NCI-H446 (cell line): ENCODE measurements at regions not wholly inside any gene's neighbourhood (a gene's known extent, or its start where the extent isn't known, plus 50 kb on each side); places are given as distances from the start of the nearest gene placed in this dataset.
"Not testable (repeated sequence)": the region's sequence is repeated elsewhere in the genome, so short reads cannot be mapped to it uniquely, and the experiment has no call there.

Experiments used
- DNase-seq, 2 experiments: peaks; one replicate each; lab custom pipeline; 2025; lab: John Stamatoyannopoulos, UW

- DNase-seq = no peak
Measured at GRCh38 chr7:65800890-65801341, 72.0 kb upstream of the VKORC1L1 start.

DNA sequence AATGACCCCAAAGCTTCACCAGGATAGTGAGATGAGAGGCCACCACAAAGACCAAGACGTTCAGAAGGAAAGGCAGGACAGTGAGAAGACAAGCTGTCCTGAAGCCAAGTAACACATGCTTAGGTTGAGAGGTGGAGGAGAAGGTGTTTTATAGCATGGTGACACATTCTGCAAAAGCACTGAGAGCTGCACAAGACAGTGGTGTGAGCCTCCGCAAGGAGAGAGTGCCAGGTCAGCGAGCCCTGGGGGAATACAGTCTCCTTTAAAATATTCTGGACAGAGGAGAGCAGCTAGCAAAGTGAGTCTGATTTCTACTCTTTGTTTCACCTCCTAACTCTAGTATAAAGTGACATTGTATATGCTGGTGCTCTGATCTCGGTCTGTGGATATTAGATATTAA is 68.0 kb upstream of the VKORC1L1 start:
- DNase-seq = no peak

- not testable (repeated sequence) for DNase-seq
Measured at GRCh38 chr7:65807067-65807466, 65.8 kb upstream of the VKORC1L1 start.

DNA sequence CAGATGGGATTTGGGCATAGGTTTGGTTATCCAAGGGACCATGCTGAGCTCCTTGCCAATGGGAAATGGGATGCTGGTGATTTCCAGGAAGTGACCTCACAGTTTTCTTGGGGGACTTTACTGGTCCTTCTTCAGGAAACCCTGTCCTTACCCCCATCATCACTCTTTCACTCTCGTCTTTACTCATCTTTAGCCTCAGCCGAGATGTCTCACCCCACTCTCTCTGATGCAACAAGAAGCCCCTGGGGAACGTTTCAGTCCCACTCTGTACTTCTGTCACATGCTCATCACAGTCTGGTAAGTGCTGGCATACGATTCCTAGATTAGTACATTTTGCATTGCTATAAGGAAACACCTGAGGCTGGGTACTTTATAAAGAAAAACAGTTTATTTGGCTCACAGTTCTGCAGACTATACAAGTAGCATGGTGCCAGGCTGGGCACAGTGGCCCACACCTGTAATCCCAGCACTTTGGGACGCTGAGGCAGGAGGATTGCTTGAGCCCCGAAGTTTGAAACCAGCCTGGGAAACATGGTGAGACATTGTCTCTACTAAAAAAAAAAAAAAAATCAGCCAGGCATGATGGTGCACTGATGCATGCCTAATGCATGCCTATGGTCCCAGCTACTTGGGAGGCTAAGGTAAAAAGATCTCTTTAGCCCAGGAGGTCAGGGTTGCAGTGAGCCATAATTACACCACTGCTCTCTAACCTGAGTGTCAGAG is 63.5 kb upstream of the VKORC1L1 start:
- DNase-seq = no peak

GRCh38 chr7:65809982-65810288 is 62.9 kb upstream of the VKORC1L1 start:
- no peak for DNase-seq

DNA sequence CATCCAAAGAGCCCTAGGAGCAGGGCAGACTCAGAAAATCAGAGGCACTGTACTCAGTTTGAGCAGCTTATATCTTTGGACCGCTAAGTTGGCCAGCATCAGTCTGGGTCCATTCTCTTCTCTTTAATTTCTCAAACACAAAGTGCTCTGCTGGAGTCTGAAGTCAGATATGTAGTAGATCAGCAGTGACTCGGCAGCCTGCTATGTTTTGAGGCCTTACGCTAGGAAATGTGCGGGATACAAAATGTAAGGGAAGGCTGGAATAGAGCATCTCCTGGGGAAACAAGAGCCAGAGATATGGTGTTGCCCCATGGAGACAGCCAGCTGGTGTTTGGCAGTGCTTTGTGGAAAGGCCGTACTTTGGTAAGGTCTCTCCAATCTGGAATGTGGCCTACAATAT is 60.6 kb upstream of the VKORC1L1 start:
- DNase-seq = no peak

GRCh38 chr7:65814556-65815167 is 58.2 kb upstream of the VKORC1L1 start:
- DNase-seq = not testable (repeated sequence)

DNA sequence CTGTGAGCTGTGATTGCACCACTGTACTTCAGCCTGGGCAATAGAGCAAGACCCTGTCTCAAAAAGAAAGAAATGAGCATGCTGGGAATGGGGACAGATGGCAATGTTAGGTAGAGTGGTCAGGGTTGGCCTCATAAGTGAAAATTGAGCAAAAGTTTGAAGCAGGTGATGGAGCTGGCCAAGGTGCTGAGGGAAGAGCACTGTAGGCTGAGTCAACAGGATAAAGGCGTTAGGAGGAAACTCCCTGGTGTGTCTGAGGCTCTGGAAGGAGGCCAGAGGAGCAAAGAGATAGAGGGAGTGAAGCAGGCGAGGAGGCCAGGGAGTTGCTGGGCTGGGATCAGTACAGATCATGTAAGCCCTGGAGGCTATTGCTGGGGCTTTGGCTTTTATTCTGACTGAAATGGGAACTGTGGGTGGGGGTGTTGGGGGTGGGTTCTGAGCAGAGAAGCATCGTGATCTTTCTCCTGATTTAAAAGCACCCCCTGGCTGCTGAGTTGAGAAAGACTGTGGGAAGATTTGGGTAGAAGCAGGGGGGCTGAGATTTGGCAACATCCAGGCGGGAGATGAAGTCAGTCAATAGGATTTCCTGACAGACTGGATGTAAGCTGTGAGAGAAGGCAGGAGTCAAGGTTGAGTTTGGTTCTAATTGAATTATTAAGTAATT is 52.5 kb upstream of the VKORC1L1 start:
- DNase-seq = no peak
